Esophagus muscularis mucosa (tissue), 4 donors: ENCODE measurements at regions not wholly inside any gene's neighbourhood (a gene's known extent, or its start where the extent isn't known, plus 50 kb on each side); places are given as distances from the start of the nearest gene placed in this dataset.

Experiments
- DNase-seq: peaks from one replicate; pipeline ENCODE4 v3.0.0-alpha.2; 2017; ENCODE audit errors: extremely low spot score
- H3K27ac ChIP-seq, 4 donors: fragments of 200-600 bp; sonication (generic); replicated peaks in 1 of 4; 1 replicate in 3 of 4; 2 replicates in 1 of 4; pipeline ENCODE4 v1.5.1; 2016 to 2019; ENCODE audit warnings: mild to moderate bottlenecking in 1 of 4
- H3K27me3 ChIP-seq, 4 donors: fragments of 200-600 bp; sonication (generic); one replicate each; pipeline versions ENCODE4 v1.5.1 to v1.6.0; 2016 to 2019
- H3K36me3 ChIP-seq, 4 donors: fragments of 200-600 bp; sonication (generic); one replicate each; pipeline ENCODE4 v1.5.1; 2016 to 2019
- H3K4me1 ChIP-seq, 4 donors: fragments of 200-600 bp; sonication (generic); one replicate each; pipeline ENCODE4 v1.5.1; 2016 to 2019
- H3K4me3 ChIP-seq, 4 donors: fragments of 200-600 bp; sonication (generic); 1 replicate in 2 of 4; 2 replicates in 2 of 4; pipeline ENCODE4 v1.5.1; 2016 to 2019; ENCODE audit warnings: mild to moderate bottlenecking in 4 of 4, moderate library complexity in 1 of 4
- H3K9me3 ChIP-seq, 4 donors: fragments of 200-600 bp; sonication (generic); 1 replicate in 3 of 4; 2 replicates in 1 of 4; pipeline ENCODE4 v1.5.1; 2016 to 2019
- EP300 ChIP-seq: sonication (generic); formaldehyde crosslinking; IDR thresholded peaks from one replicate; pipeline ENCODE4 v1.6.1; 2017; ENCODE audit warnings: antibody characterized with exemption
- POLR2A ChIP-seq: fragments of 450-650 bp; IDR thresholded peaks from one replicate; pipeline ENCODE4 v1.6.1; 2017; ENCODE audit warnings: antibody characterized with exemption, moderate library complexity, mild to moderate bottlenecking, low read depth
- POLR2AphosphoS5 ChIP-seq, 2 donors: sonication (generic); formaldehyde crosslinking; IDR thresholded peaks; one replicate each; pipeline ENCODE4 v1.6.1; 2017; ENCODE audit warnings: antibody characterized with exemption in 2 of 2
- WGBS: methylation state at CpG from one replicate; pipeline ENCODE4 v1.1.5; 2018; 5-methylcytosine and 5-hydroxymethylcytosine counted together
- intact Hi-C: fragments of 100-400 bp; cut with DNase I; formaldehyde crosslinking; loops from one replicate; pipeline ENCODE4 v1.15.1; 2023
- TF ChIP-seq, protein P1 (sequence below), 3 experiments: fragments of 200-600 bp in 2 of 3; fragments of 450-650 bp in 1 of 3; sonication (generic) in 2 of 3; IDR thresholded peaks; one replicate each; pipeline ENCODE4 v1.5.1; 2017 to 2019; ENCODE audit warnings: antibody characterized with exemption in 3 of 3, mild to moderate bottlenecking in 2 of 3, moderate library complexity in 1 of 3

DNA sequence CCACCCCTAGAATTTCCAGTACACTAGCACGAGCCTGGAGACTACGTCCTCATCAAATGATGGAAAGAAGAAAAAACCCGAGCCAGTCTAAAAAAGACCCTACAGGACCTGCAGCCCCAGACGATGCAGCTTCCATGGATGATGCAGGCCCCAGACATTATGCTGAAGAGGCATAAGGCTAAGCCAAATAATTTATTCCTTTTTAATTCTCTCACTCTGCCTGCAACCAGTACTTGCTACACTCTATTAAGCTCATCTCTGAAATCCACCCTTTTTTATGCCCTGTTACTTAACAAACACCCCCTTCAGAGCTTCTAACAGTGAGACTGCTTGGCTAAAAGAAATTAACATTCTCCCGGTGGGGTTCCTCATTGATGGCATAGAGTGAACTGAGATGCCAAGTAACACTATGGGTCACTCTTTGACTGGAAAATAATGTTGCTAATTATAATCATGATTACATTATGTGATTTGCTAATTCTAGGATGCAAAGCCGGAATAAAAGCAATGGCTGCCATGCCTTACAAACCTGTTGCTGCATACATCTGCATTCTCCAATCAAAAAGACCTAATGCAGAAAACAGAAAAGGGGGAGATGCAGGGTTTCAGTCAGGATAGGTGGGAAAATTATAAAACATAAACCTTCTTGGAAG, 1462.4 kb downstream of the UQCRFS1 start:
- Histone ChIP-seq H3K9me3 (no peaks in the 10 kb centered on the region), H3K27ac (no peak overlapping the region), H3K27me3 (no peaks in the 10 kb centered on the region), H3K4me1 (peaks cover 5 to 21% (median 11%) of the 10 kb centered on the region in 4 donors), H3K36me3 (peaks cover 0 to 6% (median 2%) of the 10 kb centered on the region in 4 donors), H3K4me3 (no peak overlapping the region)
- 81% methylated on average over 6 of the region's 6 CpGs for WGBS
- TF ChIP-seq POLR2AphosphoS5 (IDR thresholded peaks at IDR 0.05) (no peak), POLR2A (no peak), EP300 (no peak)
- TF ChIP-seq, protein P1, sequence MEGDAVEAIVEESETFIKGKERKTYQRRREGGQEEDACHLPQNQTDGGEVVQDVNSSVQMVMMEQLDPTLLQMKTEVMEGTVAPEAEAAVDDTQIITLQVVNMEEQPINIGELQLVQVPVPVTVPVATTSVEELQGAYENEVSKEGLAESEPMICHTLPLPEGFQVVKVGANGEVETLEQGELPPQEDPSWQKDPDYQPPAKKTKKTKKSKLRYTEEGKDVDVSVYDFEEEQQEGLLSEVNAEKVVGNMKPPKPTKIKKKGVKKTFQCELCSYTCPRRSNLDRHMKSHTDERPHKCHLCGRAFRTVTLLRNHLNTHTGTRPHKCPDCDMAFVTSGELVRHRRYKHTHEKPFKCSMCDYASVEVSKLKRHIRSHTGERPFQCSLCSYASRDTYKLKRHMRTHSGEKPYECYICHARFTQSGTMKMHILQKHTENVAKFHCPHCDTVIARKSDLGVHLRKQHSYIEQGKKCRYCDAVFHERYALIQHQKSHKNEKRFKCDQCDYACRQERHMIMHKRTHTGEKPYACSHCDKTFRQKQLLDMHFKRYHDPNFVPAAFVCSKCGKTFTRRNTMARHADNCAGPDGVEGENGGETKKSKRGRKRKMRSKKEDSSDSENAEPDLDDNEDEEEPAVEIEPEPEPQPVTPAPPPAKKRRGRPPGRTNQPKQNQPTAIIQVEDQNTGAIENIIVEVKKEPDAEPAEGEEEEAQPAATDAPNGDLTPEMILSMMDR (IDR thresholded peaks at IDR 0.05): no peak
- intact Hi-C loops: no loop called here
- peak; percentile 62 for DNase-seq

DNA sequence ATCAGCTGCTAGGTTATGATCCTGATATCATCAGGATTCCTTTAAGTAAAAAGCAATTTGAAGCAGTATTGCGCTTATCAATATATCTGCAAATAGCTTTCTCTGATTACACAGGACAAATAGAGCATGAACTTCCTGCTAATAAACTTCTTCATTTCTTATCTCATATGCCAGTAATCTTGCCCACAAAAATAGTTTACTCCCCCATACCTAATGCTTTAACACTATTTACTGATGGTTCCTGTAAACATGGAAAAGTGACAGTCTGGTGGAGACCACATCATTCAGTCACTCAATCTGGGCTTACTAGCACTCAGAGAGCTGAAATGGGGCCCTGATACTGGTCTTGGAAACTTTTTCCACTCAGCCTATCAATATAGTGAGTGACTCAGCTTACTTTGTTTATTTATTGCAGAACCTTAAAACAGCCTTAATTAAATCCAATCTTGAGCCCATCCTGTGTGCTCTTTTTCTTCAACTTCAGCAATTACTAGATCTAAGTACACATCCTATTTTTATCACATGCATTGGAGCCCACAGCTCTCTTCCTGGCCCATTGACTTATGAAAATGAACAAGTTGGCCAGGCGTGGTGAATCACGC, 1464.3 kb downstream of the UQCRFS1 start:
- Histone ChIP-seq H3K36me3 (peaks cover 0 to 23% (median 2%) of the 10 kb centered on the region in 4 donors), H3K9me3 (no peaks in the 10 kb centered on the region), H3K27me3 (no peaks in the 10 kb centered on the region), H3K4me1 (peaks cover 8 to 21% (median 11%) of the 10 kb centered on the region in 4 donors), H3K4me3 (no peak overlapping the region), H3K27ac (no peak overlapping the region)
- no peak for DNase-seq
- intact Hi-C loops: no loop called here
- TF ChIP-seq, protein P1 (IDR thresholded peaks at IDR 0.05): no peak
- TF ChIP-seq POLR2AphosphoS5 (IDR thresholded peaks at IDR 0.05) (no peak), POLR2A (no peak), EP300 (no peak)
- WGBS: 97% methylated on average over 3 of the region's 3 CpGs

DNA sequence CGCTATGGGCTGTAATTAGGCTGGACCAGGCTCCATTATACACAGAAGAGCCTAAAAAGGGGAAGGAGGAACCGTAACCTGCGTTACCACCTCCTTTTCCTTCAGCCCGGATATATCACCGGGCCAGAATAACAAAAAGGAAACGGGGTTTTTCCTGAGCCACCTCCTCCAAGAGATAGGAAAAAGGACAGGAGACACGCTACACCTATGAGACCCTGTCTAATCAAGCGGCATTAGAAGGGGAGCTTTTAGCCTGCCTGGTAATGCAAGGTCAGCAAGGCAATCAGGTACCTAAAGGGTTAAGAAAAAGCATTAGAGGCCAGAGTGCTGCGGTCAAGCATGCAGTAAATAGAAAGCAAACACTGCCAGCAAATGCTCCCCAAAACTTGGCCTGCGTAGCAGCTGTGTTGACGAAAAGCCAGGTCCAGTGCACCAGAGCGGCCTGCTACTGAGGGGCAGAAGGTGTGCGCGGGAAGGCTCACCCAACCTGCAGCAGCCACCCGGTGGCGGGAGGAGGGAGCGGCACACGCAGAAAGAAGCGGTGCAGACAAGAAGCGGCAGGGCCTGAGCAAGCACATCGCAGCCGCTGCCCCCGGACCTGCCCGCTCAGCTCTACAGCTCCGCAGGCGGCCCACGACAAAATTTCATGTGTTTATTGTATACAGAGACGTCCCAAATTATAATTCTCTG, 1466.1 kb downstream of the UQCRFS1 start:
- no peak for TF ChIP-seq POLR2A
- TF ChIP-seq, protein P1 (IDR thresholded peaks at IDR 0.05): peak in 1 of 3 experiments; percentile 41
- TF ChIP-seq POLR2AphosphoS5 (IDR thresholded peaks at IDR 0.05): no peak
- Histone ChIP-seq H3K9me3 (no peaks in the 10 kb centered on the region), H3K4me1 (peaks cover 8 to 21% (median 11%) of the 10 kb centered on the region in 4 donors), H3K27me3 (no peaks in the 10 kb centered on the region), H3K4me3 (peak overlapping the region in 3 of 4 donors; percentile 13 to 33 (median 23)), H3K27ac (no peak overlapping the region), H3K36me3 (peaks cover 0 to 23% (median 2%) of the 10 kb centered on the region in 4 donors)
- intact Hi-C loops: no loop called here
- peak; percentile 86 for DNase-seq
- WGBS: 35% methylated on average over 28 of the region's 28 CpGs

DNA sequence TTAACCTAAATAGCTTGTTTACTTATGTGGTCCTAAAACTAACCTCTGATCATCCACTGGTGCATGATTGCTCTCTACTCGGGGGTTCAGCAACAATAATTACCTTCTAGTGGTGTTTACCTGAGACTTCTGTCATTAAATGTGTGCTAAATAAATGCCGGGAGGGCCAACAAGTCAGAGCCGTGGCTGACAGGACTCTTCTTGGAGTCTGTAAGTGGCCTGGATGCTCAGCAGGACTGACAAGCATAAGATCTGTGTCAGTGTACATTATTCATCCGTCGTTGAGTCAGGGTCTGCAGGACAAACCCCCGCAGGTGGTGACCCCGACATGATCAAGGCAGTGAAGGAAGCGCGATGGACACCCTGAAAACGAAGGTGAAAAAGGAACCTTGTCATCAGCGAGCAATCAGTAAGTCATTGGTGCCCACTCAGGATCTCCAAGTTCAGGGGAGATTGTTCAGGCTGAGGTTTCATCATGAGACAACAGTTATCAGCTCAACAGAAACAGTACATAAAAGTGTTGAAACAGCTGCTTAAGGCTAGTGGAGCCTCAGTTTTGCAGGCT, 1466.9 kb downstream of the UQCRFS1 start:
- WGBS: 95% methylated on average over 11 of the region's 11 CpGs
- peak; percentile 60 for DNase-seq
- Histone ChIP-seq H3K27ac (no peak overlapping the region), H3K4me3 (no peak overlapping the region), H3K36me3 (peaks cover 0 to 23% (median 2%) of the 10 kb centered on the region in 4 donors), H3K9me3 (no peaks in the 10 kb centered on the region), H3K4me1 (peaks cover 8 to 21% (median 11%) of the 10 kb centered on the region in 4 donors), H3K27me3 (no peaks in the 10 kb centered on the region)
- no peak for TF ChIP-seq POLR2A
- TF ChIP-seq, protein P1 (IDR thresholded peaks at IDR 0.05): no peak
- no peak for TF ChIP-seq EP300
- no peak for TF ChIP-seq POLR2AphosphoS5 (IDR thresholded peaks at IDR 0.05)
- intact Hi-C loops: no loop called here
